ENCODE measurements at regions not wholly inside any gene's neighbourhood (a gene's known extent, or its start where the extent isn't known, plus 50 kb on each side); places are given as distances from the start of the nearest gene placed in this dataset.

DNA sequence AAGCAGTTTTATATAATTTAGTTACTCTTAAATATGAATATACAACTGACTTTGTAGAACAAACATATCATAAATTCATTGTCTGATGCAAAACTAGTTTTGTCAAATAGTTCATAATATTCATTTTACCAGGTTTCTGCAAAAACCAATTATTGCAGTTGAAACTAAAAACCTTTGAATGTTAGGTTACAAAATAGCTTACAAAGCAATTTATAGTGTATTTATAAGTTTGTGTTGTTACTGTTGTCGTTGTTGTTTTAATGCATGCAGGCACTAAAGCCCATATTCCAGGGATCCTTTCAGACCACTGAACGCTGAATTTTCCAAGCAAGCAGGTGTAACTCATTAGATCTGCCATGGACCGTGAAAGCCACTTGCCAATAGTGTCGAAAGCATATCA lies 427.6 kb downstream of the ZFHX3 start (continued):
- TF ChIP-seq BRCA1 (IDR thresholded peaks at IDR 0.05; ENCODE audit: low read depth, low read length) (no peak), HDAC6 (IDR thresholded peaks at IDR 0.05; ENCODE audit: low read depth, low read length) (no peak), ASH2L (IDR thresholded peaks at IDR 0.05; ENCODE audit: low read length) (no peak)
